ENCODE measurements at regions not wholly inside any gene's neighbourhood (a gene's known extent, or its start where the extent isn't known, plus 50 kb on each side); places are given as distances from the start of the nearest gene placed in this dataset.

- TF ChIP-seq CTCF (IDR thresholded peaks at IDR 0.05; ENCODE audit: poor library complexity, severe bottlenecking) (no peak), POLR2AphosphoS5 (IDR thresholded peaks at IDR 0.05) (no peak), REST (IDR thresholded peaks at IDR 0.05; ENCODE audit: borderline replicate concordance) (no peak), EZH2 (IDR thresholded peaks at IDR 0.05; ENCODE audit: borderline replicate concordance, insufficient read depth, low read length, poor library complexity, severe bottlenecking) (no peak), MXI1 (conservative IDR thresholded peaks at IDR 0.05; ENCODE audit: poor library complexity, severe bottlenecking) (no peak), SMC3 (conservative IDR thresholded peaks at IDR 0.05; ENCODE audit: poor library complexity) (no peak), RAD21 (conservative IDR thresholded peaks at IDR 0.05) (no peak), EP300 (conservative IDR thresholded peaks at IDR 0.05; ENCODE audit: poor library complexity, severe bottlenecking) (no peak), TAF1 (IDR thresholded peaks at IDR 0.05; ENCODE audit: low read depth) (no peak)
Observed at GRCh38 chr7:9189703-9190102, 756.3 kb downstream of the NXPH1 start.

Measured in neural cell (in vitro differentiated cells).